ENCODE measurements at regions not wholly inside any gene's neighbourhood (a gene's known extent, or its start where the extent isn't known, plus 50 kb on each side); places are given as distances from the start of the nearest gene placed in this dataset.

GRCh38 chr15:95350908-95351307 lies 979.6 kb upstream of the NR2F2 start:
- DNase-seq, result no peak

- DNase-seq, result no peak
These were observed 977.8 kb upstream of the NR2F2 start for GRCh38 chr15:95352631-95353187.

- DNase-seq, result no peak
These were observed 977.0 kb upstream of the NR2F2 start for GRCh38 chr15:95353512-95353911.

GRCh38 chr15:95359966-95360365 lies 970.5 kb upstream of the NR2F2 start:
- no peak for DNase-seq

DNA sequence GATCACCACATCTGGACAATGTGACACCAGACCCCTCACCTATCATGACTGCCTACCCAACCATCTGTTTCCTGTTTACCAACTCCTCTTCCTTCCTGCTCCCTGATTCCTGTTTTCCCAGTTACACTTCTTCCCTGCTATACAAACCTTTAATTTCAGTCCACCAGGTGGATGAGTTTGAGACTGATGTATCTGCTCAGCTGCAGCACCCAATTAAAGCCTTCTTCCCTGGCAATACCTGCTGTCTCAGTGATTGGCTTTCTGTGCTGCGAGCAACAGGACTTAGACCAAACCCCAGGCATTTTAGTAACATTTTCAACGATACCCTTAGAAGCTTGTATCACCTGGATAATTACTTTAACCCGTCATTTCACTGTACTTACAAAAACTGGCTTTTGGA lies 968.2 kb upstream of the NR2F2 start:
- no peak for DNase-seq

- no peak for DNase-seq
These were observed 966.9 kb upstream of the NR2F2 start for GRCh38 chr15:95363646-95364045.

DNA sequence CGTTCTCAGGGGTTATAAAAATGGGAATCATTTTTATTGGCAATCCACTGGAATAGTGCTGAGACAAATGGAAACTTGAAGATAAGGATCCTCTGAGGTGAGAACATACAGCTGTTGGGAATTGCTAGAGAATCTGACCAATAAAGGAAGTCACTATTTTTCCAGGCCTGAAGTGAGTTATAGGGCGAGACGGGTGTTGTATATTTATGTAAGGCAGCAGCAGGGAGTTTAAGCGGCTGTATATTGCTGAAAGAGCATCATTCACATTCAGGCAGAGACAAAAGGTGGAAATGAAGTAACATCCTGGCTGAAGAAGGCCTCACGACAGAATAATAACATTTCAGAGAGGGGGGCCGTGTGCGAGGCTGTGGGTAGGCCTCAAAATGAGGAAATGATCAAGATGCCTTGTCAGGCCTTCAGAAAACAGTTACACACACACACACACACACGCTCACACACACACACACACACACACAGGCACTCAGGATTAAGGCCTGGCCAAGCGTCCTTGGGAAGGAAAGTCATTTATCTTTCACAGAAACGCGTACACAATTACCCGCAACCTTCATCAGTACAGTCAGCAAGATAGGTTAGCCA lies 964.9 kb upstream of the NR2F2 start:
- DNase-seq, result no peak

DNA sequence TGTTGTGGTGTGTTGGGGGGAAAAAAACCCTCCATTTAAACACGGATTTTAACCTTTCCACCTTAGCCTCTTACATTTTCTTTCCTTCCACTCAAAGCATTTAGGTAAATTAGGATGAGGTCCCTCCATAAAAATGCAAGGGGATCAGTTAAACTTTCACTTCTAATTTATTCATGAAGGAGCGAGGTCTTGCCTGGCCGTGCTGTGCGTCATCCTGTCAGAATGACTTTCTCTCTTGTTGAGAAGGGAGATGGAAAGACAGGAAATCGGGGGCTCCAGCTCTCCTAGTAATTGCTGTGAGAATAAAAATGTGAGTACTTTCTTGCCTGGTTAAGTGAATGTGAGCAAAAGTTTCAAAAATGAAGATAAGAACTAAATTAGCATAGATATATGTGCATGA lies 962.3 kb upstream of the NR2F2 start:
- no peak for DNase-seq

- DNase-seq, result no peak
These were observed 961.5 kb upstream of the NR2F2 start for GRCh38 chr15:95368755-95369601.

- no peak for DNase-seq
These were observed 960.2 kb upstream of the NR2F2 start for GRCh38 chr15:95370291-95370690.

DNA sequence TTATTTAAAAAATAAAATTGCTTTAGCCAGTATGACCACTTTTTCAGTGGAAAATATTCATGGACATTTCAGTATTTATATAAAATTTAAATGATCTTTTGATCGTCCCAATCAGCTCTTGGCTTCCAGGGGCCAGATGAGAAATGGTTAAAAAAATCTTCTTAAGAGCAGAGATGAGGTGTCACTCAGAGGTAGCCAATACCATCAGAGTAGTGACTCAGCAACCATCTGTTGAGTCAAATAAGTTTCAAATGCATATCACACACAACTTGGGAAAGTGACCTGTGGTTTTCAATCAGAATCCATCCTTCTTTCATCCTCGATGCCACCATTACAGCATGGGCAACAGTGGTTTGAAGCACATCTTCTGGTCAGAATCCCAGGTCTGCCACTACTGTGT lies 958.8 kb upstream of the NR2F2 start:
- DNase-seq, result no peak

DNA sequence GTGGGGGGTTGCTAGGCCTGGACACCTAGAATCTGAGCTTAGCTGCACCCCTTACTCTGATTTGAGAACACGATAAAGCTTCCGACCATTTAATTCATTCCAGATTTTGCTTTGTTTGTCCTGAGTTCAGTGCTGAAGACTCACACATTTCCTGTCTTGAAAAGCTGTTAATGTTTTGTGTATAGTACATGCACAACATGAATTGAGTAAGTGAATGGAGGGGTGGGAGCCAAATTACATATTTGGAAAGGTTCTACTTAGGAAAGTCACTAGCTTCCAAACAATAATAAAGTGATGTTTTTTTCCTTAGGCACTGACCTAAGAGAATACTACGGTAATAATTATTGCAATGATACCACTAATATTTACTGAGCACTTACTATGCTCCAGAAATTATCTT lies 955.2 kb upstream of the NR2F2 start:
- DNase-seq, result no peak

- DNase-seq, result no peak
These were observed 953.1 kb upstream of the NR2F2 start for GRCh38 chr15:95377258-95377852.

GRCh38 chr15:95394186-95395067 lies 936.1 kb upstream of the NR2F2 start:
- no peak for DNase-seq

DNA sequence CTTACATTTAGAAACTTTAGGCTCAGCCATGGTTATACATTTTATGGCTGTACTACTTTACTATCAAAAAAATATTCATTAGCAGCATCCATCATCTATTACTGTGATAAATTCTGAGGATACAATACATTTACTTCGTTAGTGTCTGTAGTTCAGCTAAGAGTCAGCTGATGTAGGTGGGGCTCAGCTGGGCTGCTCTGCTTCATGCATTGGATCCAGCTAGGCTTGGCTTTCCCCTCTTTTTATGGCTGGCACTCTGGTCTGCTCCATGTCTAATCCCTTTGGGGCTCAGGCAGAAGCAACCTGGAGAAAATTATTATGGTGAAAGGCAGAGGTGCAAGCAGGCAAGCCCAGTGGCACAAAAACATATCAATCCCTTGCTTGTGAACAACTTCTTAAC lies 930.1 kb upstream of the NR2F2 start:
- DNase-seq, result no peak

- no peak for DNase-seq
These were observed 928.9 kb upstream of the NR2F2 start for GRCh38 chr15:95401587-95401986.

DNA sequence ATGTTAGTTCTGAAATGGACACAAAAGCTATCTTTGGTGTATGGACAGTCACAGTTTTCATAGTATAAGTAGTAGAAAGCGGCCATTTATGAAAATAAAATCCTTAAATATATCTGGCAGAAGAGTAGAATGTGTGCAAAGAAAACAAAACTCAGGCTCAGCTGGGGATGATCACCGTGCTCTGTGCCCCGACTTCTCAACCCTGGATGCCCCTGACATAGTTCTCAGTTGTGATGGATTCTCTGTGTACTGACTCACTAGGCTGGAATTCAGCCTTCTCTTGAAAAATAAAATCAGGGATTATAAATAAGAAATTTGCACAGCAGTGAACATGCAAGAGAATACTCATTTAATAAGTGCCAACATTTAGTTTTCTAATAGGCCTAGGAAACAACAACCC lies 925.1 kb upstream of the NR2F2 start:
- no peak for DNase-seq

DNA sequence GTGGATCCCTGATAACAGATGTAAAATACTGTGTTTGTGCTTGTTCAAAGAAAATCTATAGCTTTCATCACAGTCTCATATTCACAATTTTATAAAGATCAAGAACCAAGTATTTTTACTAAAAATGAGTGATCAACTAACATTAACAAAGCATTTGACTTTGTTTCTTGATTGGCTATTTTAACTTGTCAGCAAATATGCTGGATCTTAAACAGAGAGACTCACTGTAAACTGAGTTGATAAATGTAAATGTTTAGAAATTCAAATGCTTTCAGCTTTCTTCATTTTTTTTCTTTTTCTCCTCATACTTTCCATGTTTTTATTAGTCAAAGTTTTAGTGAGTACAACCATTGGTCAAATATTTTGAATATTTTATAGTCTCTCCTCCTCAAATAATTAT lies 923.0 kb upstream of the NR2F2 start:
- DNase-seq, result no peak

DNA sequence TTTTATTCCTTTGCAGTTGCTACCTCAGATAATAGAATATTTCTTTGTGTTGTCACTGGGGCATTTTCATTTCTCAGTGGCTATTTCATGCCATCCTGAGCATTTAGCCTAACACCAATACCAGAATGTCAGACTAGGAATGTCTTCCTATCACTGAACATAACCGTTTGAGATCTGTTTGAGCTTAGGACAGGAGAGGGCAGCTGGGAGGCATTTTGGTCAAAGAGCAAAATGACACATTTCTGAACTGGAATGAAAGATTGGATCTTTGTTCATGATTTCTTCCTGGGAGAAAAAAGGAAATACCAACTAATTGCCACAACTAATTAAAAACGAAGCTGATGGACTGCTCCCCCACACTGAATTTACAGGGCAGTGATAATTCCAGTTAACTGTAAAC lies 921.3 kb upstream of the NR2F2 start:
- no peak for DNase-seq

GRCh38 chr15:95409626-95410310 lies 920.7 kb upstream of the NR2F2 start:
- DNase-seq, result no peak

- DNase-seq, result no peak
These were observed 919.7 kb upstream of the NR2F2 start for GRCh38 chr15:95410757-95411156.

- DNase-seq, result no peak
These were observed 913.9 kb upstream of the NR2F2 start for GRCh38 chr15:95416576-95416975.
